ENCODE measurements at regions not wholly inside any gene's neighbourhood (a gene's known extent, or its start where the extent isn't known, plus 50 kb on each side); places are given as distances from the start of the nearest gene placed in this dataset.
A peak's percentile ranks its signal among the peaks of the same experiment; 100 is the strongest.

GRCh38 chr20:24046888-24047287 is 58.3 kb upstream of the GGTLC1 start:
- TF ChIP-seq CTCF (IDR thresholded peaks at IDR 0.05; ENCODE audit: low read length, missing control alignments) = no peak
- peak; percentile 20 for DNase-seq (ENCODE audit: low read depth)
- no peak overlapping the region for H3K4me3 ChIP-seq (replicated peaks; ENCODE audit: low read depth, low read length)

- DNase-seq (ENCODE audit: low read depth) = no peak
- no peak for TF ChIP-seq CTCF (IDR thresholded peaks at IDR 0.05; ENCODE audit: low read length, missing control alignments)
- H3K4me3 ChIP-seq (replicated peaks; ENCODE audit: low read depth, low read length) = no peak overlapping the region
Measured at GRCh38 chr20:24045621-24046318, 57.2 kb upstream of the GGTLC1 start.

- no peak for TF ChIP-seq CTCF (IDR thresholded peaks at IDR 0.05; ENCODE audit: low read length, missing control alignments)
- no peak for DNase-seq (ENCODE audit: low read depth)
Measured at GRCh38 chr20:24043294-24043693, 54.7 kb upstream of the GGTLC1 start.

GRCh38 chr20:24042646-24043045 is 54.1 kb upstream of the GGTLC1 start:
- TF ChIP-seq CTCF (IDR thresholded peaks at IDR 0.05; ENCODE audit: low read length, missing control alignments) = no peak
- no peak for DNase-seq (ENCODE audit: low read depth)
- no peak overlapping the region for H3K4me3 ChIP-seq (replicated peaks; ENCODE audit: low read depth, low read length)

More at GRCh38 chr20:24043294-24043693, 54.7 kb upstream of the GGTLC1 start:
- no peak overlapping the region for H3K4me3 ChIP-seq (replicated peaks; ENCODE audit: low read depth, low read length)

GRCh38 chr20:24040896-24041459 is 52.4 kb upstream of the GGTLC1 start:
- no peak for TF ChIP-seq CTCF (IDR thresholded peaks at IDR 0.05; ENCODE audit: low read length, missing control alignments)
- no peak for DNase-seq (ENCODE audit: low read depth)
- no peak overlapping the region for H3K4me3 ChIP-seq (replicated peaks; ENCODE audit: low read depth, low read length)

GRCh38 chr20:24039196-24039595 is 50.6 kb upstream of the GGTLC1 start:
- H3K4me3 ChIP-seq (replicated peaks; ENCODE audit: low read depth, low read length) = no peak overlapping the region
- TF ChIP-seq CTCF (IDR thresholded peaks at IDR 0.05; ENCODE audit: low read length, missing control alignments) = no peak
- DNase-seq (ENCODE audit: low read depth) = no peak

All from fibroblast of pulmonary artery (primary cell).